HG02870 (cell line): ENCODE measurements at regions not wholly inside any gene's neighbourhood (a gene's known extent, or its start where the extent isn't known, plus 50 kb on each side); places are given as distances from the start of the nearest gene placed in this dataset.

Experiments
- ATAC-seq: cut with Tn5 transposase; IDR thresholded peaks from one replicate; pipeline ENCODE4 v1.9.1; 2021; ENCODE audit warnings: mild to moderate bottlenecking, moderate library complexity; ENCODE audit not compliant: unreplicated experiment

GRCh38 chr7:116445447-116446211 is 53.9 kb upstream of the CAV2 start:
- ATAC-seq, result peak; percentile 58

- no peak for ATAC-seq
Measured at GRCh38 chr7:116446212-116446855, 53.2 kb upstream of the CAV2 start.

- ATAC-seq, result no peak
Measured at GRCh38 chr7:116447436-116447835, 52.1 kb upstream of the CAV2 start.

- no peak for ATAC-seq
Measured at GRCh38 chr7:116447966-116448839, 51.3 kb upstream of the CAV2 start.

- ATAC-seq, result no peak
Measured at GRCh38 chr7:116449441-116449840, 50.1 kb upstream of the CAV2 start.
